ENCODE measurements at regions not wholly inside any gene's neighbourhood (a gene's known extent, or its start where the extent isn't known, plus 50 kb on each side); places are given as distances from the start of the nearest gene placed in this dataset.
A peak's percentile ranks its signal among the peaks of the same experiment; 100 is the strongest.

GRCh38 chr1:239545466-239545865 lies 159.1 kb downstream of the CHRM3 start:
- no peak overlapping the region for H3K27ac ChIP-seq
- Mint-ChIP-seq H3K27ac (no peak overlapping the region), H3K36me3 (peaks cover 3% of the 10 kb centered on the region), H3K4me1 (no peaks in the 10 kb centered on the region), H3K4me3 (no peak overlapping the region), H3K9me3 (peaks cover 6% of the 10 kb centered on the region), H3K27me3 (ENCODE audit: insufficient read depth, low read depth) (no peaks in the 10 kb centered on the region)
- H3K27me3 ChIP-seq: no peaks in the 10 kb centered on the region
- H3K4me2 ChIP-seq: no peak overlapping the region
- H2AFZ ChIP-seq (replicated peaks): no peak overlapping the region
- H3K9me3 ChIP-seq (ENCODE audit: low read depth): no peaks in the 10 kb centered on the region
- no peak for DNase-seq (ENCODE audit: low spot score)
- TF ChIP-seq EZH2phosphoT487 (IDR thresholded peaks at IDR 0.05): no peak
- no peak overlapping the region for H3K9ac ChIP-seq
- no peaks in the 10 kb centered on the region for H3K79me2 ChIP-seq (ENCODE audit: low read depth)
- no peaks in the 10 kb centered on the region for H3K4me1 ChIP-seq
- H3K4me3 ChIP-seq: no peak overlapping the region
- H4K20me1 ChIP-seq (ENCODE audit: low read depth): no peaks in the 10 kb centered on the region
- no peaks in the 10 kb centered on the region for H3K36me3 ChIP-seq
- no peaks in the 10 kb centered on the region for H3F3A ChIP-seq (ENCODE audit: low read depth)

GRCh38 chr1:239547987-239548386 lies 161.6 kb downstream of the CHRM3 start:
- peaks cover 3% of the 10 kb centered on the region for H3K36me3 Mint-ChIP-seq
- peaks cover 6% of the 10 kb centered on the region for H3K9me3 Mint-ChIP-seq
- DNase-seq (ENCODE audit: low spot score): no peak
- H3K9ac ChIP-seq: no peak overlapping the region
- H4K20me1 ChIP-seq (ENCODE audit: low read depth): no peaks in the 10 kb centered on the region
- H3K27me3 Mint-ChIP-seq (ENCODE audit: insufficient read depth, low read depth): no peaks in the 10 kb centered on the region
- no peak overlapping the region for H3K4me2 ChIP-seq
- no peaks in the 10 kb centered on the region for H3K9me3 ChIP-seq (ENCODE audit: low read depth)
- H3K4me3 ChIP-seq: no peak overlapping the region
- no peaks in the 10 kb centered on the region for H3K79me2 ChIP-seq (ENCODE audit: low read depth)
- TF ChIP-seq CTCF (IDR thresholded peaks at IDR 0.05) (no peak), EZH2 (IDR thresholded peaks at IDR 0.05) (no peak), EZH2phosphoT487 (IDR thresholded peaks at IDR 0.05) (no peak)
- H3F3A ChIP-seq (ENCODE audit: low read depth): no peaks in the 10 kb centered on the region
- H2AFZ ChIP-seq (replicated peaks): no peak overlapping the region
- H3K4me1 Mint-ChIP-seq: no peaks in the 10 kb centered on the region
- H3K4me3 Mint-ChIP-seq: no peak overlapping the region
- no peaks in the 10 kb centered on the region for H3K27me3 ChIP-seq
- H3K36me3 ChIP-seq: no peaks in the 10 kb centered on the region
- H3K4me1 ChIP-seq: no peaks in the 10 kb centered on the region
- H3K27ac ChIP-seq: no peak overlapping the region
- no peak overlapping the region for H3K27ac Mint-ChIP-seq

- Histone ChIP-seq H4K20me1 (ENCODE audit: low read depth) (no peaks in the 10 kb centered on the region), H3K79me2 (ENCODE audit: low read depth) (no peaks in the 10 kb centered on the region), H3K36me3 (no peaks in the 10 kb centered on the region), H3F3A (ENCODE audit: low read depth) (no peaks in the 10 kb centered on the region), H3K27me3 (no peaks in the 10 kb centered on the region), H3K9me3 (ENCODE audit: low read depth) (no peaks in the 10 kb centered on the region), H2AFZ (replicated peaks) (no peak overlapping the region), H3K27ac (no peak overlapping the region), H3K9ac (no peak overlapping the region), H3K4me3 (no peak overlapping the region), H3K4me2 (no peak overlapping the region), H3K4me1 (no peaks in the 10 kb centered on the region)
- peaks cover 3% of the 10 kb centered on the region for H3K4me1 Mint-ChIP-seq
- H3K4me3 Mint-ChIP-seq: no peak overlapping the region
- TF ChIP-seq EZH2phosphoT487 (IDR thresholded peaks at IDR 0.05): no peak
- TF ChIP-seq CTCF (IDR thresholded peaks at IDR 0.05): no peak
- TF ChIP-seq EZH2 (IDR thresholded peaks at IDR 0.05): no peak
- no peak overlapping the region for H3K27ac Mint-ChIP-seq
- no peaks in the 10 kb centered on the region for H3K27me3 Mint-ChIP-seq (ENCODE audit: insufficient read depth, low read depth)
- H3K9me3 Mint-ChIP-seq: peaks cover 6% of the 10 kb centered on the region
- DNase-seq (ENCODE audit: low spot score): no peak
- H3K36me3 Mint-ChIP-seq: peaks cover 3% of the 10 kb centered on the region
These were observed 163.8 kb downstream of the CHRM3 start for GRCh38 chr1:239550178-239550577.

GRCh38 chr1:239555350-239555749 lies 169.0 kb downstream of the CHRM3 start:
- no peaks in the 10 kb centered on the region for H4K20me1 ChIP-seq (ENCODE audit: low read depth)
- H3K27me3 ChIP-seq: no peaks in the 10 kb centered on the region
- H3K27ac Mint-ChIP-seq: peak overlapping the region; percentile 97
- H3K4me1 ChIP-seq: no peaks in the 10 kb centered on the region
- TF ChIP-seq EZH2 (IDR thresholded peaks at IDR 0.05): no peak
- no peak for TF ChIP-seq CTCF (IDR thresholded peaks at IDR 0.05)
- TF ChIP-seq EZH2phosphoT487 (IDR thresholded peaks at IDR 0.05): no peak
- H3K79me2 ChIP-seq (ENCODE audit: low read depth): no peaks in the 10 kb centered on the region
- no peak overlapping the region for H3K4me2 ChIP-seq
- H3K27me3 Mint-ChIP-seq (ENCODE audit: insufficient read depth, low read depth): peaks cover 2% of the 10 kb centered on the region
- H3K9ac ChIP-seq: no peak overlapping the region
- no peak overlapping the region for H3K27ac ChIP-seq
- H3K36me3 Mint-ChIP-seq: no peaks in the 10 kb centered on the region
- peak; percentile 65 for DNase-seq (ENCODE audit: low spot score)
- H3K4me1 Mint-ChIP-seq: peaks cover 11% of the 10 kb centered on the region
- no peaks in the 10 kb centered on the region for H3K36me3 ChIP-seq
- H2AFZ ChIP-seq (replicated peaks): no peak overlapping the region
- no peaks in the 10 kb centered on the region for H3F3A ChIP-seq (ENCODE audit: low read depth)
- no peak overlapping the region for H3K4me3 Mint-ChIP-seq
- no peak overlapping the region for H3K4me3 ChIP-seq
- no peaks in the 10 kb centered on the region for H3K9me3 ChIP-seq (ENCODE audit: low read depth)
- H3K9me3 Mint-ChIP-seq: no peaks in the 10 kb centered on the region
